ENCODE measurements at regions not wholly inside any gene's neighbourhood (a gene's known extent, or its start where the extent isn't known, plus 50 kb on each side); places are given as distances from the start of the nearest gene placed in this dataset.

- TF ChIP-seq CTCF (IDR thresholded peaks at IDR 0.05 in 4 of 5, conservative IDR thresholded peaks at IDR 0.05 in 1 of 5) (no peak), POLR2A (IDR thresholded peaks at IDR 0.05) (no peak)
Measured at GRCh38 chr2:7599462-7600258, 682.4 kb downstream of the RNF144A start.
